Esophagus squamous epithelium (tissue), 4 donors: ENCODE measurements at regions not wholly inside any gene's neighbourhood (a gene's known extent, or its start where the extent isn't known, plus 50 kb on each side); places are given as distances from the start of the nearest gene placed in this dataset.

Experiments used
- CTCF ChIP-seq, 6 experiments: fragments of 450-650 bp in 4 of 6; fragments of 200-600 bp in 2 of 6; sonication (generic) in 2 of 6; IDR thresholded peaks; one replicate each; pipeline ENCODE4 v1.5.1; 2016 to 2019; ENCODE audit warnings: antibody characterized with exemption in 6 of 6, mild to moderate bottlenecking in 4 of 6, moderate library complexity in 4 of 6
- POLR2A ChIP-seq, 4 donors: fragments of 450-650 bp; IDR thresholded peaks; one replicate each; pipeline ENCODE4 v1.6.1; 2017; ENCODE audit warnings: antibody characterized with exemption in 4 of 4, mild to moderate bottlenecking in 4 of 4, moderate library complexity in 3 of 4

- TF ChIP-seq CTCF (IDR thresholded peaks at IDR 0.05) (no peak), POLR2A (IDR thresholded peaks at IDR 0.05) (no peak)
Measured at GRCh38 chr3:72230774-72231379, 445.9 kb upstream of the PROK2 start.
